ENCODE measurements at regions not wholly inside any gene's neighbourhood (a gene's known extent, or its start where the extent isn't known, plus 50 kb on each side); places are given as distances from the start of the nearest gene placed in this dataset.

GRCh38 chr5:173826086-173826427, 62.1 kb upstream of the CPEB4 start:
- H3K9ac ChIP-seq (replicated peaks in 1 of 4; ENCODE audit: extremely low read depth in 1 of 4, low read depth in 3 of 4, low read length in 3 of 4) = no peak overlapping the region
- no peak overlapping the region for H3K56ac ChIP-seq (replicated peaks; ENCODE audit: insufficient read length, low read depth, low read length)
- no peak overlapping the region for H4K5ac ChIP-seq (ENCODE audit: insufficient read length, low read depth, low read length)
- peaks cover 2 to 4% (median 3%) of the 10 kb centered on the region in 4 experiments; a peak in 4 of 7 replicates for H3K4me1 ChIP-seq (replicated peaks in 1 of 4; ENCODE audit: control insufficient read depth in 3 of 4, insufficient read depth in 4 of 4, low read length in 3 of 4)
- H4K8ac ChIP-seq (ENCODE audit: extremely low read depth, insufficient read depth, low read length) = no peak overlapping the region
- H3K27me3 ChIP-seq (replicated peaks in 1 of 4; ENCODE audit: control insufficient read depth in 3 of 4, extremely low read depth in 1 of 4, insufficient read depth in 3 of 4, low read length in 3 of 4) = no peaks in the 10 kb centered on the region; a peak in 1 of 7 replicates
- no peak overlapping the region for H3K4me3 ChIP-seq (ENCODE audit: extremely low read depth in 1 of 4, insufficient read depth in 2 of 4, low read depth in 3 of 4, low read length in 4 of 4)
- H2BK120ac ChIP-seq (replicated peaks; ENCODE audit: low read depth, low read length) = no peak overlapping the region
- ChIA-PET CTCF (ENCODE audit: partially characterized antibody) (interaction anchor here (1.0 to 2.6 kb wide), 3 partner anchors 10 to 156 kb away, joined by 3 to 10 read pairs (median 4); no protein-coding TSS in a partner anchor), POLR2A (ENCODE audit: partially characterized antibody) (no interaction called here)
- no peak overlapping the region for H4K91ac ChIP-seq (replicated peaks; ENCODE audit: insufficient read length, low read length)
- no peaks in the 10 kb centered on the region for H3K36me3 ChIP-seq (ENCODE audit: control insufficient read depth in 2 of 4, insufficient read depth in 4 of 4, low read length in 3 of 4)
- DNase-seq (ENCODE audit: low read depth in 1 of 2, low spot score in 2 of 2) (no peak), FAIRE-seq (no peak)
- WGBS, 2 experiments (ENCODE audit: extremely low coverage in 1 of 2, insufficient coverage in 1 of 2, insufficient read length in 1 of 2, insufficient replicate concordance in 2 of 2, low coverage in 1 of 2, low lambda C conversion rate in 2 of 2, missing lambda C conversion rate in 1 of 2) = 84% methylated on average over 6 of the region's 6 CpGs; no CpG with 5 or more reads in 1 of the 2 experiments
- no peaks in the 10 kb centered on the region for H3K79me2 ChIP-seq (ENCODE audit: control insufficient read depth in 1 of 2, insufficient read depth in 2 of 2, low read length in 2 of 2)
- H3K4me2 ChIP-seq (ENCODE audit: insufficient read depth in 1 of 2, low read depth in 2 of 2, low read length in 2 of 2) = no peak overlapping the region
- no peak overlapping the region for H3K18ac ChIP-seq (ENCODE audit: extremely low read depth, low read length)
- no peak overlapping the region for H3K27ac ChIP-seq (ENCODE audit: low read depth, low read length)
- H2AK5ac ChIP-seq (ENCODE audit: low read depth, low read length) = no peak overlapping the region
- H4K20me1 ChIP-seq (replicated peaks in 1 of 2; ENCODE audit: control insufficient read depth in 1 of 2, insufficient read depth in 2 of 2, low read length in 2 of 2) = no peaks in the 10 kb centered on the region
- TF ChIP-seq POU5F1 (IDR thresholded peaks at IDR 0.05; ENCODE audit: low read depth, low read length) = no peak
- TF ChIP-seq CTBP2 (IDR thresholded peaks at IDR 0.05; ENCODE audit: borderline replicate concordance, insufficient read depth, insufficient read length, low read length) = no peak
- no peak for TF ChIP-seq TAF7 (optimal IDR thresholded peaks at IDR 0.05; ENCODE audit: borderline replicate concordance, low read depth, low read length)
- no peak for TF ChIP-seq SIN3A (conservative IDR thresholded peaks at IDR 0.05 in 1 of 2, IDR thresholded peaks at IDR 0.05 in 1 of 2; ENCODE audit: low read depth in 1 of 2, low read length in 2 of 2)
- H3K9me3 ChIP-seq (ENCODE audit: insufficient read depth in 2 of 2, low read depth in 1 of 2, low read length in 1 of 2) = no peaks in the 10 kb centered on the region
- H3K14ac ChIP-seq (ENCODE audit: insufficient read length) = no peak overlapping the region
- H2BK20ac ChIP-seq (ENCODE audit: low read length) = no peak overlapping the region
- no peak overlapping the region for H2BK5ac ChIP-seq (ENCODE audit: low read depth, low read length)
- H2BK15ac ChIP-seq (ENCODE audit: low read length) = no peak overlapping the region
- H3K4ac ChIP-seq (replicated peaks; ENCODE audit: insufficient read length, low read depth, low read length) = no peak overlapping the region
- no peak overlapping the region for H3K23ac ChIP-seq (ENCODE audit: insufficient read length)
- H2BK12ac ChIP-seq (ENCODE audit: low read depth, low read length) = no peak overlapping the region
- H3K79me1 ChIP-seq (ENCODE audit: low read depth, low read length) = no peaks in the 10 kb centered on the region
- H2AFZ ChIP-seq (ENCODE audit: low read length) = no peak overlapping the region
- H3K23me2 ChIP-seq (ENCODE audit: low read depth, low read length) = no peaks in the 10 kb centered on the region; the same call in 1 of the 2 replicates
